SK-N-SH treated with all-trans-retinoic acid at 6 μM for 48 hours (cell line): ENCODE measurements at regions not wholly inside any gene's neighbourhood (a gene's known extent, or its start where the extent isn't known, plus 50 kb on each side); places are given as distances from the start of the nearest gene placed in this dataset.

ENCODE experiments used
- CREB5 ChIP-seq: fragments of 250-450 bp; sonication (Bioruptor Pico); IDR thresholded peaks from 2 replicates; pipeline ENCODE4 v1.5.1; 2020; ENCODE audit warnings: low read depth, mild to moderate bottlenecking, moderate library complexity
- PATZ1 ChIP-seq: fragments of 250-450 bp; sonication (Bioruptor Pico); IDR thresholded peaks from 2 replicates; pipeline ENCODE4 v1.8.0; 2020; ENCODE audit warnings: mild to moderate bottlenecking, moderate library complexity, borderline replicate concordance
- PPARA ChIP-seq: fragments of 250-450 bp; sonication (Bioruptor Pico); IDR thresholded peaks from 2 replicates; pipeline ENCODE4 v1.5.0; 2020; ENCODE audit warnings: mild to moderate bottlenecking, borderline replicate concordance
- RARB ChIP-seq: fragments of 250-450 bp; sonication (Bioruptor Pico); IDR thresholded peaks from 2 replicates; pipeline ENCODE4 v1.8.0; 2021; ENCODE audit warnings: mild to moderate bottlenecking, moderate library complexity
- SNAI2 ChIP-seq: fragments of 250-450 bp; sonication (Bioruptor Pico); IDR thresholded peaks from 2 replicates; pipeline ENCODE4 v1.5.0; 2020; ENCODE audit warnings: mild to moderate bottlenecking, moderate library complexity
- TCF4 ChIP-seq: fragments of 250-450 bp; sonication (Bioruptor Pico); IDR thresholded peaks from 2 replicates; pipeline ENCODE4 v1.8.0; 2021; ENCODE audit warnings: mild to moderate bottlenecking, moderate library complexity, borderline replicate concordance
- TSHZ2 ChIP-seq: fragments of 250-450 bp; sonication (Bioruptor Pico); IDR thresholded peaks from 2 replicates; pipeline ENCODE4 v1.5.0; 2020; ENCODE audit warnings: mild to moderate bottlenecking, moderate library complexity
- ZFP3 ChIP-seq: fragments of 250-450 bp; sonication (Bioruptor Pico); IDR thresholded peaks from 2 replicates; pipeline ENCODE4 v1.5.0; 2020; ENCODE audit warnings: mild to moderate bottlenecking, moderate library complexity
- ZFP30 ChIP-seq: fragments of 450-650 bp; formaldehyde crosslinking; IDR thresholded peaks from 2 replicates; pipeline ENCODE4 v1.5.0; 2022; ENCODE audit warnings: mild to moderate bottlenecking, moderate library complexity
- ZNF565 ChIP-seq: fragments of 450-650 bp; formaldehyde crosslinking; conservative IDR thresholded peaks from 2 replicates; pipeline ENCODE4 v1.5.0; 2020; ENCODE audit warnings: low read depth, mild to moderate bottlenecking, moderate library complexity
- ZNF70 ChIP-seq: fragments of 450-650 bp; formaldehyde crosslinking; IDR thresholded peaks from 2 replicates; pipeline ENCODE4 v1.5.0; 2020; ENCODE audit warnings: mild to moderate bottlenecking, moderate library complexity
- TF ChIP-seq, protein P1 (sequence below): fragments of 250-450 bp; sonication (Bioruptor Pico); IDR thresholded peaks from 2 replicates; pipeline ENCODE4 v1.5.1; 2021; ENCODE audit warnings: mild to moderate bottlenecking, moderate library complexity

- no peak for TF ChIP-seq SNAI2 (CRISPR knock-in tag)
- no peak for TF ChIP-seq ZFP3
- no peak for TF ChIP-seq CREB5
- no peak for TF ChIP-seq PATZ1 (CRISPR knock-in tag)
- no peak for TF ChIP-seq ZFP30 (CRISPR knock-in tag)
- TF ChIP-seq TSHZ2 (CRISPR knock-in tag): no peak
- TF ChIP-seq, protein P1, sequence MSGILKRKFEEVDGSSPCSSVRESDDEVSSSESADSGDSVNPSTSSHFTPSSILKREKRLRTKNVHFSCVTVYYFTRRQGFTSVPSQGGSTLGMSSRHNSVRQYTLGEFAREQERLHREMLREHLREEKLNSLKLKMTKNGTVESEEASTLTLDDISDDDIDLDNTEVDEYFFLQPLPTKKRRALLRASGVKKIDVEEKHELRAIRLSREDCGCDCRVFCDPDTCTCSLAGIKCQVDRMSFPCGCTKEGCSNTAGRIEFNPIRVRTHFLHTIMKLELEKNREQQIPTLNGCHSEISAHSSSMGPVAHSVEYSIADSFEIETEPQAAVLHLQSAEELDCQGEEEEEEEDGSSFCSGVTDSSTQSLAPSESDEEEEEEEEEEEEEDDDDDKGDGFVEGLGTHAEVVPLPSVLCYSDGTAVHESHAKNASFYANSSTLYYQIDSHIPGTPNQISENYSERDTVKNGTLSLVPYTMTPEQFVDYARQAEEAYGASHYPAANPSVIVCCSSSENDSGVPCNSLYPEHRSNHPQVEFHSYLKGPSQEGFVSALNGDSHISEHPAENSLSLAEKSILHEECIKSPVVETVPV (CRISPR knock-in tag): no peak
- no peak for TF ChIP-seq ZNF565 (CRISPR knock-in tag)
- no peak for TF ChIP-seq TCF4 (CRISPR knock-in tag)
- TF ChIP-seq ZNF70 (CRISPR knock-in tag): no peak
- no peak for TF ChIP-seq RARB (CRISPR knock-in tag)
- no peak for TF ChIP-seq PPARA
Observed at GRCh38 chr12:91311081-91311480, 128.5 kb upstream of the DCN start.
